Fibroblast of pulmonary artery (primary cell): ENCODE measurements at regions not wholly inside any gene's neighbourhood (a gene's known extent, or its start where the extent isn't known, plus 50 kb on each side); places are given as distances from the start of the nearest gene placed in this dataset.

Experiments
- DNase-seq: peaks from one replicate; pipeline ENCODE4 v3.0.0-alpha.2; 2010; ENCODE audit warnings: low read depth
- H3K4me3 ChIP-seq: replicated peaks from 2 replicates; pipeline ENCODE4 v1.5.1; 2011; ENCODE audit warnings: low read depth, mild to moderate bottlenecking, control low read depth, low read length, moderate library complexity
- TF ChIP-seq, protein P1 (sequence below): IDR thresholded peaks from 2 replicates; pipeline ENCODE4 v1.5.1; 2011; ENCODE audit warnings: mild to moderate bottlenecking, control low read depth, low read length, inconsistent platforms; ENCODE audit errors: missing control alignments

DNA sequence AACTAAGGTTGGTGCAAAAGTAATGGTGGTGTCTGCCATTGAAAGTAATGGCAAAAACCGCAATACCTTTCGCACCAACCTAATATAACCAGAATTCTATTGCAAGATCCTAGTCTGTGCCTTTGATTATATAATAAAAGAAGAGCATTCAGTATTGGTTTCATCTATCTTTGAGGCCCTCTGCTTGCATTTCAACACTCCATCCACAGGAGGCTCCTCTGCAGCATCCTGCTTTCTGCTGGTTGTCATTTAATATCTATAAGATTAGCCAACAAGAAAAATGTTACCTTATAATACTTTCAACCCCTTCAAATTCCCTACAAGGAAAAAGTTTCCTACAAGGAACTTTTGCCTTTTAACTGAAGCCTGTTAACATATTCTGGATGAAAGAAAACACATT, 139.2 kb downstream of the CDCA7 start:
- H3K4me3 ChIP-seq: no peak overlapping the region
- DNase-seq: no peak
- TF ChIP-seq, protein P1, sequence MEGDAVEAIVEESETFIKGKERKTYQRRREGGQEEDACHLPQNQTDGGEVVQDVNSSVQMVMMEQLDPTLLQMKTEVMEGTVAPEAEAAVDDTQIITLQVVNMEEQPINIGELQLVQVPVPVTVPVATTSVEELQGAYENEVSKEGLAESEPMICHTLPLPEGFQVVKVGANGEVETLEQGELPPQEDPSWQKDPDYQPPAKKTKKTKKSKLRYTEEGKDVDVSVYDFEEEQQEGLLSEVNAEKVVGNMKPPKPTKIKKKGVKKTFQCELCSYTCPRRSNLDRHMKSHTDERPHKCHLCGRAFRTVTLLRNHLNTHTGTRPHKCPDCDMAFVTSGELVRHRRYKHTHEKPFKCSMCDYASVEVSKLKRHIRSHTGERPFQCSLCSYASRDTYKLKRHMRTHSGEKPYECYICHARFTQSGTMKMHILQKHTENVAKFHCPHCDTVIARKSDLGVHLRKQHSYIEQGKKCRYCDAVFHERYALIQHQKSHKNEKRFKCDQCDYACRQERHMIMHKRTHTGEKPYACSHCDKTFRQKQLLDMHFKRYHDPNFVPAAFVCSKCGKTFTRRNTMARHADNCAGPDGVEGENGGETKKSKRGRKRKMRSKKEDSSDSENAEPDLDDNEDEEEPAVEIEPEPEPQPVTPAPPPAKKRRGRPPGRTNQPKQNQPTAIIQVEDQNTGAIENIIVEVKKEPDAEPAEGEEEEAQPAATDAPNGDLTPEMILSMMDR: no peak

DNA sequence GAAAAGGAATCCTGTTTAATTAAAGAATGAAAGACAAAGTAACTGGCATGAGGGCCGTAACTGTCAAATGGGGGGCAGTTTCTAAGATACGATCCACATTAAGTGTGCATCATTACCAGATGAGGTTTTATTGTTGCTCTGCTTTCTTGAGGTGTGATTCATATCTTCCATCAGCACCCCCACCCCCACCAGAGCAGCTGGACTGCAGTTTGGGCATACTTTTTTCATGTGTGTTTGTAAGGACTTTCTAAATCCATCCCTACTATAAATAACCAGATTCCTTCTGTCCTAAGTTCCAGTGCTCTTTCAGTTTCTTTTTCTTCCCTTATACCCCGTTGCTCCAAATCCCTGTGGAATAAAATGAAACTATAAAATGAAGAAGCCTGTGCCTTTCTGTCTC, 142.1 kb downstream of the CDCA7 start:
- TF ChIP-seq, protein P1: no peak
- H3K4me3 ChIP-seq: no peak overlapping the region
- no peak for DNase-seq

DNA sequence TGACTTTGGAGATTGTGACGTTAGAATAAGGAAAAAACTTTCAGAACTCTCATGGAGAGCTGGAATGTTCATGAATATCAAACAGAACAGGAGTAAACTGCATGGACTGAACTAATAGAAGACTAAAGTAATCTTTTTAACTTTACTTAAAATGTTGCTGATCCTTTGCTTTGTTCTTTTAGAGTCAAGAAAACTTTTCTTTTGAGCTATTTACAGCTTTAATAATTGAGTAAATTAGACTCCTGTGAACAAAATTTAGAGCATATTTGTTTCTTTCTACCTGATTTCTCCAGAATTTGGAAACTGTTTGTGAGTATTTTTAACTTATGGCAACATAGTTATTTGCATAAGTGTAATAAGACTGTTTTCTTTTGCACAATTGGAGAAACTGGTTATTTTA, 146.3 kb downstream of the CDCA7 start:
- no peak overlapping the region for H3K4me3 ChIP-seq
- DNase-seq: no peak
- TF ChIP-seq, protein P1: no peak

DNA sequence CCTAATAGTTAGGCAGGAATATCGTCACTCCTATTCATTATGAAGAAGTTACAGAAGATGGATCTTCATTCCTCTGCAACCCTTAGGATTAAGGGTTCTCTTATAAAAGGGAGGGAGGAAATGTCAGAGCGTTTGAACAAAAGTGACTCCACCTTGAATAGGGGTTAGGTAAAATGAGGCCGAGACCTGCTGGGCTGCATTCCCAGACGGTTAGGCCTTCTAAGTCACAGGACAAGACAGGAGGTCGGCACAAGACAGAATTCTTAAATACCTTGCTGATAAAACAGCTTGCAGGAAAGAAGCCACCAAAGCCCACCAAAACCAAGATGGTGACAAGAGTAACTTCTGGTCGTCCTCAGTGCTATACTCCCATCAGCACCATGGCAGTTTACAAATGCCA, 147.6 kb downstream of the CDCA7 start:
- no peak for DNase-seq
- no peak overlapping the region for H3K4me3 ChIP-seq
- TF ChIP-seq, protein P1: no peak

DNA sequence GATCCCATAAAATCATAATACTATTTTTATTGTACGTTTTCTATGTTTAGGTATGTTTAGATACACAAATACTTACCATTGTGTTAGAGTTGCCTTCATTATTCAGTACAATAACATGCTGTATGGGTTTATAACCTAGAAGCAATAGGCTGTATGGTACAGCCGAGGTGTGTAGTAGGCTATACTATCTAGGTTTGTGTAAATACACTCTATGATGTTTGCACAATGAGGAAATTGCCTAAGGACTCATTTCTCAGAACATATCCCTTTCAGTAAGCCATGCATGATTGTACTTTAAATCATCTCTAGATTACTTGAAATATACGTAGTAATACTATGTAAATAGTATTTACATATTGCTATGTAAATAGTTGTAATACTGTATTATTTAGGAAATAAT, 156.7 kb downstream of the CDCA7 start:
- TF ChIP-seq, protein P1: no peak
- DNase-seq: no peak
- no peak overlapping the region for H3K4me3 ChIP-seq

DNA sequence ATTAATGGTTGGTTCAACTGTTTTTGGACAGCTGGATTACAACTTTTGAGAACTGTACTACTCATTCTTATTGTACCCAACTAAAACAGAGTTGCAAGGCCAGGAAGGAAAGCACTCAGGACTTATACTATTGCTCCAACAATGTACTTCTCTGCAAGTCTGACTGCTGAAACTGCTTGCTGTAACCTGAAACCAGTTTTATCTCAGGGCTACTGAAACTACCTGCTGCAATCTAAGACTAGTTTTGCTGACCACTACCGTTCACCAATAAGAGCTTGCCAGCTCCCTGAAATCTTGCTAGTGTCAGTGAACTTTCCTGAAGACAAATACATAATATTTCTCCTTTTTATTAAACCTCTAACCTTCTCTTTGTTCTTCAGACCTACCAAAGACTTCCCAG, 157.3 kb downstream of the CDCA7 start:
- TF ChIP-seq, protein P1: no peak
- no peak overlapping the region for H3K4me3 ChIP-seq
- no peak for DNase-seq

DNA sequence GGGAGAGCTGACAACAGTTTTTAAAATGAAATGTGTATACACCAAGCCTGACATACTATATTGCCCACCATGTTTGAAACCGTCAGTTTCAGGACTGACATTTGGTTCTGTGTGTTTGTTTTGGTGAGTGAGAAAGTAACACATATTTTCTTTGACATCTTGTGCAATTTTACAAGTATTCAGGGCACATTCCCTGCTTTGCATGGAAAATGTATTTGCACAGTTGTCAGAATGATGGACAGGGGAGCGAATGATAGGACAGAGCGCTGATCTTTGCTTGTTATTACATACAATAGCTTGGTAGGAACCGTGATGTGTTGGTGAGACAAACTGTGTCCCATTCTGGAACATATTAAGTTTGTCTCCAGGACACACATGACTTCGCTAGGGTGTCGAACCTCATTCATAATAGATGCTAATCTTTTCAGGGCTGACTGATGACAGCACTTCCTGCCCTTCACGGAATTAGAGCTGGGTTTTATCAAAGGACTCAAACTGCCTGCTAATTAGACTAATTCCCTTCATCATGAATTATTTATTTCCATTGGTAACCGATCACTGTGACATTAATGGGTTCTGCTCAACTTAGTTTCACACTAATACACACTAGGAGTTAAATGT, 158.5 kb downstream of the CDCA7 start:
- TF ChIP-seq, protein P1: no peak
- no peak for DNase-seq
- H3K4me3 ChIP-seq: no peak overlapping the region
